Adrenal gland (tissue), 9 donors: ENCODE measurements at regions not wholly inside any gene's neighbourhood (a gene's known extent, or its start where the extent isn't known, plus 50 kb on each side); places are given as distances from the start of the nearest gene placed in this dataset.

Experiments
- DNase-seq, 7 donors: peaks; one replicate each; pipeline ENCODE4 v3.0.0-alpha.2; 2019 to 2020
- H3K27ac ChIP-seq, 5 donors: fragments of 200-600 bp; sonication (generic) in 4 of 5; 1 replicate in 3 of 5; 2 replicates in 2 of 5; pipeline versions ENCODE4 v1.5.1 to v1.8.0; 2016 to 2020; ENCODE audit warnings: mild to moderate bottlenecking in 1 of 5
- H3K27me3 ChIP-seq: fragments of 200-600 bp; 2 replicates; pipeline ENCODE4 v1.8.0; 2021
- H3K36me3 ChIP-seq, 2 donors: fragments of 200-600 bp; replicated peaks in 1 of 2; 1 replicate in 1 of 2; 2 replicates in 1 of 2; pipeline versions ENCODE4 v1.5.1 to v1.8.0; 2018 to 2022
- H3K4me1 ChIP-seq, 2 donors: fragments of 200-600 bp; replicated peaks in 1 of 2; 1 replicate in 1 of 2; 2 replicates in 1 of 2; pipeline versions ENCODE4 v1.5.1 to v1.8.0; 2018 to 2021
- H3K4me3 ChIP-seq, 4 donors: fragments of 200-600 bp; sonication (generic) in 3 of 4; one replicate each; pipeline ENCODE4 v1.5.1; 2016 to 2018
- H3K9me3 ChIP-seq, 3 donors: fragments of 200-600 bp; sonication (generic) in 1 of 3; replicated peaks in 1 of 3; 1 replicate in 2 of 3; 2 replicates in 1 of 3; pipeline versions ENCODE4 v1.5.1 to v1.8.0; 2016 to 2021
- CTCF ChIP-seq, 6 experiments: fragments of 450-650 bp in 4 of 6; fragments of 200-600 bp in 2 of 6; sonication (generic) in 1 of 6; IDR thresholded peaks; 1 replicate in 5 of 6; 2 replicates in 1 of 6; pipeline versions ENCODE4 v1.5.1 to v1.8.0; 2016 to 2021; ENCODE audit warnings: antibody characterized with exemption in 6 of 6, mild to moderate bottlenecking in 2 of 6, moderate library complexity in 1 of 6
- POLR2A ChIP-seq, 2 donors: fragments of 450-650 bp; IDR thresholded peaks; one replicate each; pipeline ENCODE4 v1.6.1; 2017; ENCODE audit warnings: antibody characterized with exemption in 2 of 2, mild to moderate bottlenecking in 2 of 2, moderate library complexity in 1 of 2
- WGBS, 4 donors: extraction: QIAGEN DNeasy Blood & Tissue Kit in 2 of 4; methylation state at CpG; one replicate each; pipeline versions ENCODE4 v1.1.5 to v1.1.7; 2013 to 2017; 5-methylcytosine and 5-hydroxymethylcytosine counted together
- intact Hi-C, 2 donors: fragments of 100-400 bp; cut with DNase I; formaldehyde crosslinking; loops; one replicate each; pipeline versions ENCODE4 v1.14.1 to v1.15.0; 2022 to 2023
- donor health status: healthy with polysubstance abuse.
- donor health status: Bipolar disorder and iron deficiency.
- donor health status: DM: yes; HTN: yes; CAD: no.
- donor health status: DM: no; HTN: no; CAD: no.
- donor health status: DM: no; HTN: no; CAD: no.

DNA sequence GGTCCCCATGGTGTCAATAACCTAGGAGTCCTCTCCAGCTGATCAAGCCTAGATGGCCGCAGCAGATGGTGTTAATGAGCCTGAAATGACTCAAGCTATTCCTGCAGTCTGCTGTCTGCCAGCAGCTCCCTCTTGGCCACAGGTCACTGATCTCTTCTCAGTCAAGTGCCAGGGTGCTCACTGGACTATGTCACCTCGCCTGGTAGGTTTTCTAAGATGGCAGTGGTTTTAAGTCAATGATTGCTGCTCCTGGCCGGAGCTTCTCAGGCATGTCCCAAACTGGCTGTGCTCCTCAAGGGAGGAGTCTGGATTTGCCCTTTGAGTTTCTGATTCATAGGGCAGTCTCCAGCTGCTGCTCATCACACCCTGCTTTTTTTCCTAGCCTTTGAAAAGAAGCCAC lies 58.6 kb upstream of the SHISA6 start:
- no peak for TF ChIP-seq CTCF (IDR thresholded peaks at IDR 0.05)
- TF ChIP-seq POLR2A (IDR thresholded peaks at IDR 0.05) = no peak
- no peaks in the 10 kb centered on the region for H3K4me1 ChIP-seq
- no peak for DNase-seq
- H3K4me3 ChIP-seq = no peak overlapping the region
- WGBS, 4 donors = 43 to 61% (median 45%) methylated on average over 3 of the region's 3 CpGs
- no peaks in the 10 kb centered on the region for H3K27me3 ChIP-seq
- no peak overlapping the region for H3K27ac ChIP-seq
- H3K9me3 ChIP-seq = no peaks in the 10 kb centered on the region
- intact Hi-C loops = no loop called here
- H3K36me3 ChIP-seq = no peaks in the 10 kb centered on the region

GRCh38 chr17:11178581-11178980 lies 62.4 kb upstream of the SHISA6 start:
- H3K4me1 ChIP-seq = no peaks in the 10 kb centered on the region
- 39 to 50% (median 43%) methylated on average over 3 of the region's 3 CpGs for WGBS, 4 donors

DNA sequence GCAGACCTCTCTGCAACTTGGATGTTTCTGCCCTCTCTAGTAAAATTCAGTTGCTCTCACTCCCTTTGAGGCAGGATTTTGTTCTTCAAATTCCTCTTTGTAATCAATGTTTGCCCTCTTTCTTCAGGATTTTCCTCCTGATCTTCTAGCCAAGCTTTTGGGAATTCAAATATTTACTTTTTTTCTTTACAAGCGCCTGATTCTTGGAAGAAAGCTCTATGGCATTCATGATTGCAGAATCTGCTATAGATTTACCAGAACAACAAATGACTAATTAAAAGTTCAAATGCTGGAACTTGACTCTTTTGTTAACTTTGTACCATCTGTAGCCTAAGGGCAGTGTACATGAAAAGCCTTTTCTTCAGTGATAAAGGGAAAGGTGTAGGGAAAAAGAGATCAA lies 63.7 kb upstream of the SHISA6 start:
- DNase-seq = no peak
- H3K36me3 ChIP-seq = no peaks in the 10 kb centered on the region
- H3K4me3 ChIP-seq = no peak overlapping the region
- no peaks in the 10 kb centered on the region for H3K4me1 ChIP-seq
- intact Hi-C loops = no loop called here
- no peaks in the 10 kb centered on the region for H3K9me3 ChIP-seq
- 54 to 78% (median 59%) methylated on average over 1 of the region's 1 CpG for WGBS, 4 donors
- no peaks in the 10 kb centered on the region for H3K27me3 ChIP-seq
- no peak overlapping the region for H3K27ac ChIP-seq
- TF ChIP-seq POLR2A (IDR thresholded peaks at IDR 0.05) (no peak), CTCF (IDR thresholded peaks at IDR 0.05) (no peak)

More at GRCh38 chr17:11178581-11178980, 62.4 kb upstream of the SHISA6 start:
- H3K9me3 ChIP-seq = no peaks in the 10 kb centered on the region
- intact Hi-C loops = no loop called here
- no peak for DNase-seq
- TF ChIP-seq POLR2A (IDR thresholded peaks at IDR 0.05) (no peak), CTCF (IDR thresholded peaks at IDR 0.05) (no peak)
- no peak overlapping the region for H3K4me3 ChIP-seq
- H3K27ac ChIP-seq = no peak overlapping the region
- H3K27me3 ChIP-seq = no peaks in the 10 kb centered on the region
- no peaks in the 10 kb centered on the region for H3K36me3 ChIP-seq

DNA sequence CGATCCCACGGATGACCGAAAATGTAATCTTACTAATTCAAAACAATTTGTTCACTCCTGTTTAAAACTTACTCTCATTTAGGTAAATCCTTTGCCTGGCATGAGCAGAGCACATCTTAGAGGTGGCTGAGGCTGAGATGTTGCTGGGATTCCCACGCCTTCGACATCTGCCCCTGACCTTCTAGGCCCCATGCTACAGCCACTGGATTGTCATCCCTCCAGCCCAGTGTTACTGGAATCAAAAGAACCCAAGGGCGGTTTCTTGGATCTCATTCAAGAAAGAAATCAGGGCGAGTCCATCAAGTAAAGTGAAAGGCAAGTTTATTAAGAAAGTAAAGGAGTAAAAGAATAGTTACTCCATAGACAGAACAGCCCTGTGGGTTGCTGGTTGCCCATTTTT lies 64.5 kb upstream of the SHISA6 start:
- no peak for TF ChIP-seq CTCF (IDR thresholded peaks at IDR 0.05)
- no peak for TF ChIP-seq POLR2A (IDR thresholded peaks at IDR 0.05)
- intact Hi-C loops = no loop called here
- no peak overlapping the region for H3K4me3 ChIP-seq
- no peak for DNase-seq
- 62 to 69% (median 65%) methylated on average over 7 of the region's 7 CpGs for WGBS, 4 donors
- H3K27me3 ChIP-seq = no peaks in the 10 kb centered on the region
- no peaks in the 10 kb centered on the region for H3K4me1 ChIP-seq
- H3K36me3 ChIP-seq = no peaks in the 10 kb centered on the region
- H3K27ac ChIP-seq = no peak overlapping the region
- no peaks in the 10 kb centered on the region for H3K9me3 ChIP-seq
